K562 (cell line): ENCODE measurements at regions not wholly inside any gene's neighbourhood (a gene's known extent, or its start where the extent isn't known, plus 50 kb on each side); places are given as distances from the start of the nearest gene placed in this dataset.

Experiments used
- CTCF ChIP-seq, 3 experiments: IDR thresholded peaks in 2 of 3; conservative IDR thresholded peaks in 1 of 3; 2 replicates each; pipeline ENCODE4 v1.5.1; 2011 to 2012; ENCODE audit warnings: low read length in 3 of 3, mild to moderate bottlenecking in 3 of 3, control low read depth in 2 of 3, improper control_type of control experiment in 1 of 3, inconsistent platforms in 1 of 3, low read depth in 1 of 3, mixed read lengths in 1 of 3, moderate library complexity in 1 of 3; ENCODE audit not compliant: insufficient read depth in 2 of 3
- EZH2 ChIP-seq: IDR thresholded peaks from 2 replicates; pipeline ENCODE4 v1.6.1; 2012; ENCODE audit warnings: low read depth, mild to moderate bottlenecking, inconsistent platforms, low read length, borderline replicate concordance
- FOS ChIP-seq: IDR thresholded peaks from 3 replicates; pipeline ENCODE4 v1.6.1; 2011; ENCODE audit not compliant: insufficient read length; ENCODE audit errors: extremely low read depth
- NFATC3 ChIP-seq: fragments of 450-650 bp; IDR thresholded peaks from 2 replicates; pipeline ENCODE4 v1.6.1; 2017; ENCODE audit warnings: mild to moderate bottlenecking

GRCh38 chr18:10379522-10379921 is 74.9 kb upstream of the APCDD1 start:
- TF ChIP-seq FOS (no peak), EZH2 (no peak), NFATC3 (no peak), CTCF (IDR thresholded peaks at IDR 0.05 in 2 of 3, conservative IDR thresholded peaks at IDR 0.05 in 1 of 3; ENCODE audit: insufficient read depth in 2 of 3, low read depth in 1 of 3, low read length in 3 of 3) (no peak)
